LNCAP (cell line): ENCODE measurements at regions not wholly inside any gene's neighbourhood (a gene's known extent, or its start where the extent isn't known, plus 50 kb on each side); places are given as distances from the start of the nearest gene placed in this dataset.

Source experiments
- TF ChIP-seq, protein P1 (sequence below): fragments of 450-650 bp; IDR thresholded peaks from 2 replicates; pipeline ENCODE4 v1.5.1; 2017; ENCODE audit warnings: mild to moderate bottlenecking

DNA sequence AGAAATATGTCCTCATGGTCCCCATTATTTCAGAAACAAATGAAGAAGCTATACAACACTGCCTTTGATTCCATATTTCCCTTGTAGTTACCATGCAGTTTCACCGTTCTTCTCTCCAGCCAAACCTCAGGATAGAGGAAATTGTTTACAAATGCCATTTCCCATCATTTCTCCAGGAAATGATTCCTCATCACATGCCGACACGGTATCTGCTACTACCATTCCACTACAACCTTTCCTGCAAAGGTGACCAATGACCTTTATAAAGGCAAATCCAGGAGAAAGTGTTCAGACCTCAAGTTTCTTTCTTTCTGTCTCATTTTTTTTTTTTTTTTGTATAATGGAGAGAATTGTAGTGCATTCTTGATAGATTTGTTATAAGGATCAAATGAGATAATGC, 460.8 kb upstream of the CDH20 start:
- TF ChIP-seq, protein P1, sequence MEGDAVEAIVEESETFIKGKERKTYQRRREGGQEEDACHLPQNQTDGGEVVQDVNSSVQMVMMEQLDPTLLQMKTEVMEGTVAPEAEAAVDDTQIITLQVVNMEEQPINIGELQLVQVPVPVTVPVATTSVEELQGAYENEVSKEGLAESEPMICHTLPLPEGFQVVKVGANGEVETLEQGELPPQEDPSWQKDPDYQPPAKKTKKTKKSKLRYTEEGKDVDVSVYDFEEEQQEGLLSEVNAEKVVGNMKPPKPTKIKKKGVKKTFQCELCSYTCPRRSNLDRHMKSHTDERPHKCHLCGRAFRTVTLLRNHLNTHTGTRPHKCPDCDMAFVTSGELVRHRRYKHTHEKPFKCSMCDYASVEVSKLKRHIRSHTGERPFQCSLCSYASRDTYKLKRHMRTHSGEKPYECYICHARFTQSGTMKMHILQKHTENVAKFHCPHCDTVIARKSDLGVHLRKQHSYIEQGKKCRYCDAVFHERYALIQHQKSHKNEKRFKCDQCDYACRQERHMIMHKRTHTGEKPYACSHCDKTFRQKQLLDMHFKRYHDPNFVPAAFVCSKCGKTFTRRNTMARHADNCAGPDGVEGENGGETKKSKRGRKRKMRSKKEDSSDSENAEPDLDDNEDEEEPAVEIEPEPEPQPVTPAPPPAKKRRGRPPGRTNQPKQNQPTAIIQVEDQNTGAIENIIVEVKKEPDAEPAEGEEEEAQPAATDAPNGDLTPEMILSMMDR = no peak

DNA sequence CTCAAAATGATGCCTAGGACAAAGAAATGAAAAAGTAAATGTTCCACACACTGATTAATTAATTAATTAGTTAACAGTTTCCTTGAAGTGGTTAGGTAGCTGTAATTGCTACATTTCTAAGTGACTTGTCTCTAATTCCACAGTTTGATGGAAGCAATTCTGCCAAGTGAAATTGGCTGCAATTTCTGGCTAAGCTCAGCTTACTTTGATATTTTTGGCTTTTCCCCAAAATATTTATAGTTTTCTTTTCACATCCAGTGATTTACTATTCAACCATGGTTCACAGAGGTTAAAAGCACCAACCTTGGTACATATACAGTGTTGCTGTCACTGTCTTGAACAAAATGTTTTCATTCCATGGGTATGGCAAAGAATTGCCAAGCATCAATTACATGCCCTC, 459.5 kb upstream of the CDH20 start:
- TF ChIP-seq, protein P1 = no peak

DNA sequence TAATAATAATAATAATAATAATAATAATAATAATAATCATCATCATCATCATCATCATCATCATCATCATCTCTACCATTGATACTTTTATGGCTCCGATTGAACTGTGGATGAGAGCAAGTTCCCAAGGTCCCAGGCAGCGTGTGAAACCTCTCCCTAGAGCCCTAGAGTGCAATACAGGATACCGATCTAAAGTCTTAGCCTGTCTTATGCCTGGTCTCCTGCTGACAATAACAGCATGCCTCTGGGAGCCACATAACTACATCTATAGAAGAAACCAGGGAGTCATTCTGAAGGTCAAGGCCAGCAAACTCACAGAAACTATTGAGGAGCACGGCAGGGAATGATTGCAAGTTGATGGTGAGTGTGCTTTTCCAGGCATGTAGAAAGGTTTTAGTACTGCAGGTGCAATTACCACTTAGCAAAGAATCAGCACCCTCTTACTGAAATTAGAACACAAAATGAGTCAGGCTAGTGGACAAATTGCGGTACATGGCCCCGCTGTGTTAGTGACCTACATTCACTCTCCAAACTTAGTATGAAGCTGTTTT, 457.2 kb upstream of the CDH20 start:
- TF ChIP-seq, protein P1 = no peak

DNA sequence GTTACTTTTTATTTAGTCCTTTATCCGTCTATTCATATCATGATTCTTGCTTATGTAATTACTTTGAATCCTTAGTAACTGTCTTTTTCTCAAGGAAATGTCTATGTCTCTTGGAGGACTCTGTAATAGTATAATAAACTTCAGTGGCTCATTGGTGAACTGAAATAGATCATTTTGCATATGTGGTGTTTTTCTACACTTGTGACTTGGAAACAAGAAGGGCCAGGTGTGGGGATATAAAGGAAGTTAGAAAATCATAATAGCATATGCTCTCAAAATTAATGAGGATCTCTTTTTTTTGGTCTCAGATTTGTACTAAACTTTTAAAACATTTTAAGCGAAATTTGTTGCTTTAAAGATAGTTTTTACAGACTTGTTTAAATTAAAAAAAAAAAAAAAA, 453.0 kb upstream of the CDH20 start:
- TF ChIP-seq, protein P1 = no peak

DNA sequence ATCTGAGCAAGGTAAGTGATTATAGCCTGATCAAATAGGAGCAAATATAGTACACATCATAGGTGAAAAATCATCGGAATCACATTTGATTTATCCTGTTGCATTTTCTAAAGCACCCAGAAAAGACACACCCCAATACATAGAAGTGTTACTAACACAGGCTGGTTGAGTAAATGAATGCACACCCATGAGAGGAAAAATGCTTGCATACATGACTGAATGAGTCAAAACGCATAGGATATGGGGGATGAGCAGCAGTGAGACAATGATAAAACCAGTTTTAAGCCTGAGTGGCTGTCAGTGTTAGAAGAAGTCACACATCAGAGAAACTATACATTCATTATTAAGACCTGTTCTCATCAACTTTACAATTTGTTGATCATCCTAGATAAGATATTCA, 449.6 kb upstream of the CDH20 start:
- TF ChIP-seq, protein P1 = no peak

DNA sequence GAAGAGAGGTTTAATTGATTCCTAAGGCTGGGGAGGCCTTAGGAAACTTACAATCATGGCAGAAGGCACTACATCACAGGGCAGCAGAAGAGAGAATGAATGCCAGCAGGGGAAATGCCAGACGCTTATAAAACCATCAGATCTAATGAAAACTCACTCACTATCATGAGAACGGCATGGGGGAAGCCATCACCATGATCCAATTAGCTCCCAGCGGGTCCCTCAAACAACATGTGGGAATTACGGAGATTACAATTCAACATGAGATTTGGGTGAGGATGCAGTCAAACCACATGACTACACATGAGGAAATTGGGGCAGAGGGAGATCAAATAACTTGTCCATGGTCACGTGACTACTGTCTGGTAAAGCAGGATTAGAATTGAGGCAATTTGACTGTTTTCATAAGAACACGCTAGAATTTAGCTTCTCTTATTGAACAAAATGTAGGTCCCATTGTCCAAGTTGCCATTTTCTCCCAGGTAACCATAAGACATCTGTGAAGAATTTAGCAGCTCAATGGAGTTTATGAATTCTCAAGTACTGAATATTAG, 445.1 kb upstream of the CDH20 start:
- TF ChIP-seq, protein P1 = no peak

DNA sequence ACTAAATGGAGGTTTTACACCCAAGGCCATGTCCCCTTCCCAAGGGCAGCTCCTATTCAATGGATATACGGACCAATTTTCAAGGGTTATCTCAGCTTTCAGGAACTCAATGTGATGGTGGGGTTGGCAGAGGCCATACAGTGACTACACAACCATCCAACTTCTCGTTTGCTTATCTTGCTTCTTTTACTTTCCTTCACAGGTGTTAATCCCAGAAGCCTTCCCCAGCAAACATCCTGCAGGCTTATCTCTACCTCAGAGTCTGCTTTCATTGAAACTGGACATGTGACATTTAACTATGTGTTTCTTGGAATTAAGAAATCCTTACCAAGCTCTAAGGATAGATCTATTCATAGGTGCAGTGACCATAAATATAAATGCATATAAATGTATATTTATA, 443.8 kb upstream of the CDH20 start:
- TF ChIP-seq, protein P1 = no peak

DNA sequence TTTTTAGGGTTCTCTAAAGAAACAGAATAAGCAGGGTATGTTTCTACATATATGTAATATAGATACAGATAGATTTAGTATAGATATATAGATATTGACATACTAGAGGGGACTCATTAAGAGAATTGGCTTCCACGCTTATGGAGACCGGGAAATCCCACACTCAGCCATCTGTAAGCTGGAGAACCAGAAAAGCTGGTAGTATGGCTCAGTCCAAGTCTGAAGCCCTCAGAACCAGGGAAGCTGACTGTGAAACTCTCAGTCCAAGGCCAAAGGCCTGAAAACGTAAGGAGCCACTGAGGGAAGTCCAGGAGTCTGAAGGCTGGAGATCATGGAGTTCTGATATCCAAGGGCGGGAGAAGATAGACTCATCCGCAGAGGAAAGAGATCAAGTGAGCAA, 441.3 kb upstream of the CDH20 start:
- TF ChIP-seq, protein P1 = no peak
